ENCODE measurements at regions not wholly inside any gene's neighbourhood (a gene's known extent, or its start where the extent isn't known, plus 50 kb on each side); places are given as distances from the start of the nearest gene placed in this dataset.

DNA sequence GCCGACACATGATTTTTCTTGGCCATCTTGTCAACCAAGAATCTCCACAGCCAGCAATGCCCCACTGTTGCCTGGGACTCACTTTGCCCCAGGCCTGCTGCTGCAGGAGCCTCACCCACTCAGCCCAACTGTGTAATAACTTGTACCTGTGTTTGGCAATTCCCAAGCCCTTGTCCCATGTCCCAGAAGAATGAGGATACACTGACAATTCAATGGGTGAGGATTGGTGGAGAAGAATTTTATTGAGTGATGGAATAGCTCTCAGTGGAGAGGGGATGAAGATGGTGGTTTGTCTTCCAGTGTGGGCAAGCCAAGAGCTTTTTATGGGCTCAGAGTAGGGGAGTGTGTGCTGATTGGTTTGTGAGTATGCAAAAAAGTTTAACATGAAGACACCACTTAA is 861.9 kb downstream of the TFAP2A start:
- no peaks in the 10 kb centered on the region for H3K27me3 ChIP-seq
- no peaks in the 10 kb centered on the region for H3K4me1 ChIP-seq
- ATAC-seq: no peak
- DNase-seq: no peak
- H3K9me3 ChIP-seq: peaks cover 0 to 50% (median 10%) of the 10 kb centered on the region in 11 donors
- intact Hi-C loops (cut with DNase I): no loop called here
- TF ChIP-seq, protein P1, sequence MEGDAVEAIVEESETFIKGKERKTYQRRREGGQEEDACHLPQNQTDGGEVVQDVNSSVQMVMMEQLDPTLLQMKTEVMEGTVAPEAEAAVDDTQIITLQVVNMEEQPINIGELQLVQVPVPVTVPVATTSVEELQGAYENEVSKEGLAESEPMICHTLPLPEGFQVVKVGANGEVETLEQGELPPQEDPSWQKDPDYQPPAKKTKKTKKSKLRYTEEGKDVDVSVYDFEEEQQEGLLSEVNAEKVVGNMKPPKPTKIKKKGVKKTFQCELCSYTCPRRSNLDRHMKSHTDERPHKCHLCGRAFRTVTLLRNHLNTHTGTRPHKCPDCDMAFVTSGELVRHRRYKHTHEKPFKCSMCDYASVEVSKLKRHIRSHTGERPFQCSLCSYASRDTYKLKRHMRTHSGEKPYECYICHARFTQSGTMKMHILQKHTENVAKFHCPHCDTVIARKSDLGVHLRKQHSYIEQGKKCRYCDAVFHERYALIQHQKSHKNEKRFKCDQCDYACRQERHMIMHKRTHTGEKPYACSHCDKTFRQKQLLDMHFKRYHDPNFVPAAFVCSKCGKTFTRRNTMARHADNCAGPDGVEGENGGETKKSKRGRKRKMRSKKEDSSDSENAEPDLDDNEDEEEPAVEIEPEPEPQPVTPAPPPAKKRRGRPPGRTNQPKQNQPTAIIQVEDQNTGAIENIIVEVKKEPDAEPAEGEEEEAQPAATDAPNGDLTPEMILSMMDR (IDR thresholded peaks at IDR 0.05): no peak
- no peak overlapping the region for H3K4me3 ChIP-seq
- no peaks in the 10 kb centered on the region for H3K36me3 ChIP-seq
- WGBS, 2 donors: 29 to 97% methylated on average over 1 of the region's 1 CpG
- H3K27ac ChIP-seq: no peak overlapping the region

DNA sequence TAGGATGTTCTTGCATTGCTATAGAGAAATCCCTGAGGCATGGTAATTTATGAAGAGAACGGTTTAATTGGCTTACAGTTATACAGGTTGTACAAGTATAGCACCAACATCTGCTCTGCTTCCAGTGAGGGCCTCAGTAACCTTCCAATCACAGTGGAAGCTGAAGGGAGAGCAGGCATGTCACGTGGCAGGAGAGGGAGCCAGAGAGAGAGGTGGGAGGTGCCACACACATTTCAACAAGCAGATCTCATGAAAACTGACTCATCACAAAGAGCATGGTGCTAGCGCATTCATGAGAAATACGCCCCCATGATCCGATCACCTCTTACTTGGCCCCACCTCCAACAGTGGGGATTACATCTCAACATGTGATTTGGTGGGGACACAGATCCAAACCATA is 871.2 kb downstream of the TFAP2A start:
- DNase-seq: no peak
- Histone ChIP-seq H3K9me3 (no peaks in the 10 kb centered on the region), H3K27ac (no peak overlapping the region), H3K36me3 (no peaks in the 10 kb centered on the region), H3K27me3 (peaks cover 0 to 3% (median 0%) of the 10 kb centered on the region in 7 donors), H3K4me1 (no peaks in the 10 kb centered on the region), H3K4me3 (no peak overlapping the region)
- TF ChIP-seq, protein P1 (IDR thresholded peaks at IDR 0.05): no peak
- 80 to 82% methylated on average over 5 of the region's 5 CpGs for WGBS, 2 donors
- intact Hi-C loops (cut with DNase I): loop anchor here in 4 of 10 donors (5.0 to 10.0 kb wide), 3 partner anchors 881 to 894 kb away; no protein-coding TSS in a partner anchor
- no peak for ATAC-seq

DNA sequence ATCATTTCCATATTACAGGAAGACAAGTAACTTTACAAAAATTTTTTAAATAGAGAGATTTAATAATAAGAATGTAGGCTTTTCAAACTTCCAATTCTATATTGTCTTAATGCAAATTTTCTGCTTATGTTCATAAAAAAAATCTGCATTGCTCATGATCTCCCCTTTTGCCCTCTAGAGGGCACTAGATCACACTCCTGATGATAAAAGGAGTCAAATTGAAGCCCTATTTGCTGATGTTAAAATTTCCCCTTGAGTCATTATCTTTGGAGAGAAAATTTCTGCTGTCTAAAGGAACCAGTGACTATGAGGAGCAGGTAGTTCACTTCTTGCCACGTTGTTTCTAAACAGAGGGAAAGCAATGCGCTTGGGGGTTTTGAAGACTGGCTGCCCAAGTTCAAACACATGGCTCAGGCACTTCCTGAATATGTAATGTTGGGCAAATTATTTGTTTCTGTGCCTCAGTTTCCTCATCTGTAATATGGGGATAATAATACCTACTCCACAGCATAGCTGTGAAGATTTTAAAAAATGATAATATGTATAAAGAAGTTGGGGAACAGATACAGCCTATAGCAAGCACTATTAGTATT is 874.2 kb downstream of the TFAP2A start:
- Histone ChIP-seq H3K9me3 (peaks cover 0 to 3% (median 0%) of the 10 kb centered on the region in 11 donors), H3K27ac (no peak overlapping the region), H3K36me3 (no peaks in the 10 kb centered on the region), H3K4me3 (no peak overlapping the region), H3K27me3 (peaks cover 0 to 3% (median 0%) of the 10 kb centered on the region in 7 donors), H3K4me1 (no peaks in the 10 kb centered on the region)
- no peak for ATAC-seq
- WGBS, 2 donors: 52 to 58% methylated on average over 2 of the region's 2 CpGs
- no peak for DNase-seq
- intact Hi-C loops (cut with DNase I): loop anchor here in 4 of 10 donors (5.0 to 10.0 kb wide), 3 partner anchors 884 to 897 kb away; no protein-coding TSS in a partner anchor
- TF ChIP-seq, protein P1 (IDR thresholded peaks at IDR 0.05): peak; percentile 22 to 64 (median 51)

DNA sequence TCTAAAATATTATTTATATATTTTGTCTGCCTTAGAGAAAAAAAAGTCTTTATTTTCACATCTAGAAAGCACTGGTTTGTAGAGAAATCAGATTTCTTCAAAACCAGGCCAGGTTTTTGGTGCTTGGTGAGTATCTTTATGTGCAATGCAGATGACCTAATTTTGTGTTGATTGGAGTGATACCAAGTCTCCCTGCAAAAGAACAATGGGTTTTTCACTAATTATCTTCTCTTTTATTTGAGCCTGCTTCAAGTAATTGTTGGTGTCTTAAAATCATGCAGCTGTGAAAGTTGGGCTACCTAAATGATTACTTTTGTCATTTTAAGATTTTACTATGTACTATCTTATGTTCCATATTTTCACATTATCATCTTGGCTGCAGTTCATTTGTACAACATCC is 874.7 kb downstream of the TFAP2A start:
- H3K4me1 ChIP-seq: no peaks in the 10 kb centered on the region
- peaks cover 0 to 3% (median 0%) of the 10 kb centered on the region in 7 donors for H3K27me3 ChIP-seq
- no peak for ATAC-seq
- peaks cover 0 to 3% (median 0%) of the 10 kb centered on the region in 11 donors for H3K9me3 ChIP-seq
- H3K4me3 ChIP-seq: no peak overlapping the region
- no peak for DNase-seq
- TF ChIP-seq, protein P1 (IDR thresholded peaks at IDR 0.05): no peak
- no peak overlapping the region for H3K27ac ChIP-seq
- intact Hi-C loops (cut with DNase I): loop anchor here in 4 of 10 donors (5.0 to 10.0 kb wide), 3 partner anchors 885 to 897 kb away; no protein-coding TSS in a partner anchor
- H3K36me3 ChIP-seq: no peaks in the 10 kb centered on the region
